ENCODE measurements at regions not wholly inside any gene's neighbourhood (a gene's known extent, or its start where the extent isn't known, plus 50 kb on each side); places are given as distances from the start of the nearest gene placed in this dataset.
"Not testable (repeated sequence)": the region's sequence is repeated elsewhere in the genome, so short reads cannot be mapped to it uniquely, and the experiment has no call there.

DNA sequence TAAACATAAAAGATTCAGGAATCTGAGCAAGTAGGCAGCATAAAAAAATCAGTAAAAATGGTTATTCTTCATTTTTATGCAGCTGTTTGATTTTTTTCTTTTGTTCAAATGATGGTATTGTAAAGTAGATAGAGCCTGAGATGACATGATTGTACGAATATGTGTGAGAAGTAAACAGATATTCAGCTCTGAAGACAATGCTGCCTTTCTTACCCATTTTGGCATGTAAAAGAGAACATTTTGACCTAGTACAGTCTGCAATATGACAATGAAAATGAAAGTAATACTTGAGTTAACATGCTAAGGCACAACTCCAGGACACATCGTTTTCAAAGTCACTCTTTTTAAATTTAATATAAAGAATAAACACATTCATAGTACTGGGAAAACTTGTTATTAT, 95.7 kb upstream of the NCAM2 start:
- DNase-seq (ENCODE audit: low read depth, low spot score): no peak

DNA sequence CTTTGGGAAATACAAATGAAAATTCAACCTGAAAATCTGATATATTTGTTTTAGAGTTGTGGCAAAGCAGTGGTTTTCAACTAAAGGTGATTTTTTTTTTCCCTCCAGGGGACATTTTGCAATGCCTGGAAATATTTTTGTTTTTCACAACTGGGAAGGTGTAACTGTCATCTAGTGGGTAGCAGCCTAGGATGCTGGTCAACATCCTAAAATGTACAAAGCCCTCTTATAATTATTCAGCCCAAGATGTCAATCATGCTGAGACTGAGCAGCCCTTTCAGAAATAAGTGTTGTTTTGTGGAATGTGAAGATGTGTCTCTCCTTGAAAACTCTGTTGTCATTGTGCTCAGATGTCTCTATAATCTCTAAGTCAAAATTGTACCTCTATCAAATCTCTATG, 95.2 kb upstream of the NCAM2 start:
- DNase-seq (ENCODE audit: low read depth, low spot score): no peak

DNA sequence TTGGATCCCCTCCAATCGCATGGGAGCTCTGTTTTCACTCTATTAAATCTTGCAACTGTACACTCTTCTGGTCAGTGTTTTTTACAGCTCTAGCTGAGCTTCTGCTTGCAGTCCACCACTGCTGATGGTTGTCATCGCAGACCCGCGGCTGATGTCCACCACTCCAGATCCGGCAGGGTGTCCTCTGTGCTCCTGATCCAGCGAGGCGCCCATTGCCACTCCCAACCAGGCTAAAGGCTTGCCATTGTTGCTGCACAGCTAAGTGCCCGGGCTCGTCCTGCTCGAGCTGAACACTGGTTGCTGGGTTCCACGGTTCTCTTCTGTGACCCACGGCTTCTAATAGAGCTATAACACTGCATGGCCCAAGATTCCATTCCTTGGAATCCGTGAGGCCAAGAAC, 70.7 kb upstream of the NCAM2 start:
- DNase-seq (ENCODE audit: low read depth, low spot score): not testable (repeated sequence)

DNA sequence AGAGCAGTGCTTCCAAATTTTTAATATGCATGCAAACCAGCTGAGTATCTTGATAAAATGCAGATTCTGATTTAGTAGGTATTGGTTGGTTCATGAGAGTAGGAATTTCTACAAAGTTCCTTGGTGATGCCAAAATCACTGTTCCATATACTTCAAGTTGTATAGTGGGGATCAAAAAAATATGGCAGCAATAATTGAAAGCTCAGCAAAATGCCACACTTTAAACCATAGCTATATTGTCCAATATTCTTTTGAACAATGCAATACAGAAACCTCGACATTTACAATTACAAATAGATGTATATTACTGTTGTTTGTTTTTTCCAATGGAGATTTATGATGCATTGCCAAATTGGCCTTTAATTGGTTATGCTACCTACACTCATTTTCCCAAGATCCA, 55.7 kb upstream of the NCAM2 start:
- no peak for DNase-seq (ENCODE audit: low read depth, low spot score)

- no peak for DNase-seq (ENCODE audit: low read depth, low spot score)
These were observed 54.6 kb upstream of the NCAM2 start for GRCh38 chr21:20943561-20943997.

DNA sequence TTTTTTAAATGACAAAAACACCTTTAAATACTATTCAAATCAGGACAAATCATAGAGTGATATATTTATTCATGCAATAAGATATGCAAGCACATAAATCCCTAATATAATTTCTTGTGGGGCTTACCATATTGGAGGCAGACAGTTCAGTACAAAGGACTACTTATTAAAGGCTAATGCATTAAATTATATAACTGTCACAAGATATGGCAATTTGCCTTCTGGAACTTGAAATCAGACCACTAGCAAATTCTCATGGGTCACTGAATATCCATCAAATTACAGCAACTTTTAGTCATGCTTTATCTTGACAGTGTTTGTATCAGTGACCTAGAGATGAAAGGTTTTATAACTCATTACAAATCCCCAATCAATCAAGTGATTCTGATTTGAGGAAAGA, 54.1 kb upstream of the NCAM2 start:
- DNase-seq (ENCODE audit: low read depth, low spot score): no peak

DNA sequence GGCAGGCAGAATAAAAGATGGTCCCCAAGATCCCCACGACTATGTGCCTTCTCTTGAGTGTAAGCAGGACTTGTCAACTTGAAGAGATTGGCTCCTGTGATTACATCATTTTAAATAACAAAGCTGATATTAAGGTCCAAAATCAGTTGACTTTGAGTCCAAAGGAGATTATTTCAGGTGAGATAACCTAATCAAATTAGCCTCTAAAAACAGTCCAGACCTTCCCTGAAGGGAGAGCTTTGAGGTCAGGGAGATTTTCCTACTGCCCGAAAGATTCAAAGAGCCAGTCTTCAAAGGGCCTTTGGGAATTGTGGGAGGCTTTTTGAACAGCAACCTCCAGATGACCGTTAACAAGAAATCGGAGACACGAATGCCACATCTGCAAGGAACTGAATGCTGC, 51.5 kb upstream of the NCAM2 start:
- DNase-seq (ENCODE audit: low read depth, low spot score): no peak

Measured in ELF-1 (cell line).